ENCODE measurements at regions not wholly inside any gene's neighbourhood (a gene's known extent, or its start where the extent isn't known, plus 50 kb on each side); places are given as distances from the start of the nearest gene placed in this dataset.

DNA sequence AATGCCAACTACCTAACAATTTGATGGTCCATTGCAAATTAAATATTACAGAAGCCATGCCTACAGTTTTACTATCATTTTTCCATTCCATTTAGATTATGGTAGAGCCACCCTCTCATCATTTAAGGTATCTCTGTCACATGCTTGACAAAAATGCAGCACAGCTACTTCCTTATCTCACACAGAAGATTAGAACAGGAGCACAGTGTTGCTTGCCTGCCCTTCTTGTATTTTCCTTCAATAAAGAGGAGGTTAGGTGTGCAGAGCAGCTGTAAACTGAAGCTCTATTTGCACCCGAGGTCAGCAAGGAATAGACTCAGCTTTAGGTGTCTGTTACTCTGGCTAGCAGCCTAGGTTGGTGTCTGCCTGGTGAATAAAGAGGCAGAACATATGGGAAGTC, 51.5 kb upstream of the ATP10B start:
- ChIA-PET POLR2A (no interaction called here), CTCF (no interaction called here)
- TF ChIP-seq PKNOX1 (IDR thresholded peaks at IDR 0.05) (no peak), L3MBTL2 (conservative IDR thresholded peaks at IDR 0.05) (no peak), ARNT (IDR thresholded peaks at IDR 0.05) (no peak), ZNF384 (IDR thresholded peaks at IDR 0.05) (no peak), CTBP1 (IDR thresholded peaks at IDR 0.05; ENCODE audit: borderline replicate concordance) (no peak), HDGF (IDR thresholded peaks at IDR 0.05; ENCODE audit: borderline replicate concordance) (no peak), SUZ12 (IDR thresholded peaks at IDR 0.05) (no peak), TARDBP (IDR thresholded peaks at IDR 0.05) (no peak), SP1 (IDR thresholded peaks at IDR 0.05) (no peak), FOXK2 (IDR thresholded peaks at IDR 0.05) (no peak)
- no peak for DNase-seq (ENCODE audit: extremely low spot score)

DNA sequence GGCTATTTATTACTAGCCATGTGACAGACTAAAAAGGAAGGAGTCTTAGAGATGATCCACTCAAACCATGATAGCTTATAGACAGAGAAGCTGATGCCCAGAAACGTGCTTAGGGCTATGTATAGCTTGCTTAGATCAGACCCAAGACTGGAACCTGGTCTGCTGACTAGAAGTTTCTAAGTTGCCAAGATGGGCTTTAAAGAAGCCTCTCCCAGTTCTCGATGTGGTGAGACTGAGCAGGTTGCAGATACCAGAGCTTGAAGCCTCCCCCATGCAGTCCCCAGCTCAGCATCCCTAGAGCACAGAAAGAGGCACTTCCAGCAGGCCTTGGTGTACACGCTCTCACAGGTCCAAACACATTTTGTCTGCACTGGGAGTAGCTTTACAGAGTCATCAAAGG, 51.1 kb upstream of the ATP10B start:
- CTCF ChIA-PET = no interaction called here
- POLR2A ChIA-PET = no interaction called here
- no peak for DNase-seq (ENCODE audit: extremely low spot score)
- TF ChIP-seq L3MBTL2 (conservative IDR thresholded peaks at IDR 0.05) (no peak), SUZ12 (IDR thresholded peaks at IDR 0.05) (no peak), ARNT (IDR thresholded peaks at IDR 0.05) (no peak), CTBP1 (IDR thresholded peaks at IDR 0.05; ENCODE audit: borderline replicate concordance) (no peak), TARDBP (IDR thresholded peaks at IDR 0.05) (no peak), FOXA1 (IDR thresholded peaks at IDR 0.05) (no peak), HDGF (IDR thresholded peaks at IDR 0.05; ENCODE audit: borderline replicate concordance) (no peak), ELF4 (IDR thresholded peaks at IDR 0.05) (no peak), ZNF384 (IDR thresholded peaks at IDR 0.05) (no peak), SP1 (IDR thresholded peaks at IDR 0.05) (no peak), PKNOX1 (IDR thresholded peaks at IDR 0.05) (no peak), NFRKB (IDR thresholded peaks at IDR 0.05) (no peak), BHLHE40 (IDR thresholded peaks at IDR 0.05; ENCODE audit: borderline replicate concordance) (no peak), FOXM1 (IDR thresholded peaks at IDR 0.05; ENCODE audit: borderline replicate concordance) (no peak)

Data from HEK293T (cell line).